ENCODE measurements at regions not wholly inside any gene's neighbourhood (a gene's known extent, or its start where the extent isn't known, plus 50 kb on each side); places are given as distances from the start of the nearest gene placed in this dataset.

DNA sequence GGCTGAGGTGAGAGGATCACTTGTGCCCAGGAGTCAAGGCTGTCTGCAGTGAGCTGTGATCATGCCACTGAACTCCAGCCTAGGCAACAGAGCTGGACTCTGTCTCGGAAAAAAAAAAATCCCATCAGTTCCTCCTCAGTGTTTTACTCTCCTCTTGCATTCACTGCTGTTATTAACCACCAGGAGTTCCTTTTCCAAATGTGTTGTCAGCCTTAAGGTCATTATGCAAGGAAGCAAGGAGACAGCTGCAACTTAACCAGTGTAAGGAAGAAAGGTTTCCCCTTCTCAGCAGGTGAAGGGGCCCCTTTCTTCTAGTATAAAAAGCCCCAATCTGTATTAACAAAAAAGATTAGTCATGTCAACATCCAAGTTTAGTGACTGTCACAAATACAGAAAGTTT, 86.6 kb upstream of the LEP start:
- TF ChIP-seq, protein P1, sequence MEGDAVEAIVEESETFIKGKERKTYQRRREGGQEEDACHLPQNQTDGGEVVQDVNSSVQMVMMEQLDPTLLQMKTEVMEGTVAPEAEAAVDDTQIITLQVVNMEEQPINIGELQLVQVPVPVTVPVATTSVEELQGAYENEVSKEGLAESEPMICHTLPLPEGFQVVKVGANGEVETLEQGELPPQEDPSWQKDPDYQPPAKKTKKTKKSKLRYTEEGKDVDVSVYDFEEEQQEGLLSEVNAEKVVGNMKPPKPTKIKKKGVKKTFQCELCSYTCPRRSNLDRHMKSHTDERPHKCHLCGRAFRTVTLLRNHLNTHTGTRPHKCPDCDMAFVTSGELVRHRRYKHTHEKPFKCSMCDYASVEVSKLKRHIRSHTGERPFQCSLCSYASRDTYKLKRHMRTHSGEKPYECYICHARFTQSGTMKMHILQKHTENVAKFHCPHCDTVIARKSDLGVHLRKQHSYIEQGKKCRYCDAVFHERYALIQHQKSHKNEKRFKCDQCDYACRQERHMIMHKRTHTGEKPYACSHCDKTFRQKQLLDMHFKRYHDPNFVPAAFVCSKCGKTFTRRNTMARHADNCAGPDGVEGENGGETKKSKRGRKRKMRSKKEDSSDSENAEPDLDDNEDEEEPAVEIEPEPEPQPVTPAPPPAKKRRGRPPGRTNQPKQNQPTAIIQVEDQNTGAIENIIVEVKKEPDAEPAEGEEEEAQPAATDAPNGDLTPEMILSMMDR (IDR thresholded peaks at IDR 0.05; ENCODE audit: insufficient read depth, low read depth, low read length), result no peak
- H3K4me3 ChIP-seq (ENCODE audit: low read depth, low read length), result no peak overlapping the region
- no peak for DNase-seq (ENCODE audit: low read depth)

DNA sequence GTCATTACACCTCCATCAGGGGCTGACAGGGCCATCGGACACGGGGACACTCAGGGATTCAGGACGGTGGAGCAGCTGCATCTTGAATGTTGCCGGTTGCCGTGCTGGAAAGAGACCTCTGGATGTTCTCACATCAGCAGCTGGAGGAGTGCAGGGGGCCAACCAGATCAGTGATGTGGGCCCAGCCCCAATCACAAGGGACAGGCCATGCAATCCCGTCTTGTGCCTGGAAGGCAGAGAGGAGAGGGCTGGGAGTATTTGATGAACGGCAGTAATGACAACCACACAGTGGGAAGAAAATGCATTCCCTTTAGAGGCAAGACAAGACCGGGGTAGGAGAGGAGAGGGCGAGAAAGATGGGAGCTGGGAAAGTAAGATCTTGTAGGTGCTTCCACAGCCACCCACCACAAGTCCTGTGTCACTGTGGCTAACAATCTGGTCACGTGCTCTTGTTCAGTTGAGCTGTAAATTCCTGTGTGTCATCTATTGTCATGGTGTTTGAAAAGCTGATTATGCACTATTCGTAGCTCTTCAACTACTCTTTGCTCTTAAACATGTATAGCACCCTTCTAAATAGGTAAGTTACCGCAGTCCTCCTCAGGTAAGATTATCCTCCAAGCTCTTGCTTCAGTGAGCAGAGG, 85.9 kb upstream of the LEP start:
- no peak for DNase-seq (ENCODE audit: low read depth)
- TF ChIP-seq, protein P1 (IDR thresholded peaks at IDR 0.05; ENCODE audit: insufficient read depth, low read depth, low read length), result no peak
- no peak overlapping the region for H3K4me3 ChIP-seq (ENCODE audit: low read depth, low read length)

DNA sequence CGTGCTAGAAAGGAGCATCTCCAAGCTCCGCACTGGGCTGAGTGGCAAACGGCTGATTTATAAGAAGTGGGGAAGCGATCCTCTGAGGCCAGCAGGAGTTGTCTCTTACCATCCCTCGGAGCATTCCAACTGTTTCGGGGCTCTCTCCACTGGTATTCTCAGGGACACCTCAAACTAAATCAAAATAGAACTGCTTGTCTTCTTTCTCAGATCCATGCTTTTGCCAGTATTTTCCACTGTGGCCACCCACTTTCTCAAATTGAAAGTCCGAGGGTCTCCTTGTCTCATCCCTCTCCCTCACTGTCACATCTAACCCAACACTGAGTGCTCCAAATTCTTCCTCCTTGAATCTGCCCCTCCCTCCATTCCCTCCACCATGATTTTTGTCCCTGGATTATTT, 83.2 kb upstream of the LEP start:
- DNase-seq (ENCODE audit: low read depth), result no peak
- no peak overlapping the region for H3K4me3 ChIP-seq (ENCODE audit: low read depth, low read length)
- TF ChIP-seq, protein P1 (IDR thresholded peaks at IDR 0.05; ENCODE audit: insufficient read depth, low read depth, low read length), result no peak

DNA sequence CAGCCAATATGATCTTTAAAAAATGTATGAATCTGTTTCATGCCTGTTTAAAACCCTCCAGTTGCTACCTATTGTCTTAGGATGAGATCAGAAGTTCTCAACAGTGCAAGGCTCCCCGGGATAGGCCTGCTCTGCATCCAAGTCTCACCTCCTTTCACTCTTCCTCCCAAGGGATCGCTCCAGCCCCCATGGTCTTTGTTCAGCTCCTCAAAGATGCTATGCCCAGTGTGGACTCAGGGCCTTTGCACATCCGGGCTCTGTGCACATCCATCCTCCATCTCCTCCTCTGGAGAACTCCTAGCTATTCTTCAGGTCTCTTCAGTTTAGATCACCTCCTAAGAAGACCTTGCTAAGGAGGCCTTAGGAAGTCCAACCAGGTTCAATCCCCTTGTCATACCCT, 82.7 kb upstream of the LEP start:
- TF ChIP-seq, protein P1 (IDR thresholded peaks at IDR 0.05; ENCODE audit: insufficient read depth, low read depth, low read length), result no peak
- no peak for DNase-seq (ENCODE audit: low read depth)

DNA sequence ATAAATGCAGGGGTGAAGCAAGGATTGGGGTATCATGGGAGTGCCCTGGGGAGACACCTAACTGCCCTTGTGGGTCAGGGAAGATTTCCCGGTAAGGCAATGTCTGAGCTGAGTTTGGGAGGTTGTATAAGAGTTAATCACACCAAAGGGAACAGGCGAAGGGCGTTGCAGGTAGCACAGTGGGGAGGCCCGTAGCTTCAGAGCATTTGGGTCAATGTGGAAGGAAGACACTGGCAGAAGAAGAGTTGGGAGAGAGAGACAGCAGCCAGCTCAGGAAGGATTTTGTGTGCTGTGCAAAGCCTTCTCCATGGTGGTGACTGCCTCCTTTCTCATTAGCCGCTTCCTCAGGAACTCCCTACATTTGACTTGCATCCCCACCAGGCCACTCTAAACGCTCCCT, 80.8 kb upstream of the LEP start:
- H3K4me3 ChIP-seq (ENCODE audit: low read depth, low read length), result no peak overlapping the region
- TF ChIP-seq, protein P1 (IDR thresholded peaks at IDR 0.05; ENCODE audit: insufficient read depth, low read depth, low read length), result no peak
- no peak for DNase-seq (ENCODE audit: low read depth)

More for the DNA sequence above, 82.7 kb upstream of the LEP start:
- no peak overlapping the region for H3K4me3 ChIP-seq (ENCODE audit: low read depth, low read length)

DNA sequence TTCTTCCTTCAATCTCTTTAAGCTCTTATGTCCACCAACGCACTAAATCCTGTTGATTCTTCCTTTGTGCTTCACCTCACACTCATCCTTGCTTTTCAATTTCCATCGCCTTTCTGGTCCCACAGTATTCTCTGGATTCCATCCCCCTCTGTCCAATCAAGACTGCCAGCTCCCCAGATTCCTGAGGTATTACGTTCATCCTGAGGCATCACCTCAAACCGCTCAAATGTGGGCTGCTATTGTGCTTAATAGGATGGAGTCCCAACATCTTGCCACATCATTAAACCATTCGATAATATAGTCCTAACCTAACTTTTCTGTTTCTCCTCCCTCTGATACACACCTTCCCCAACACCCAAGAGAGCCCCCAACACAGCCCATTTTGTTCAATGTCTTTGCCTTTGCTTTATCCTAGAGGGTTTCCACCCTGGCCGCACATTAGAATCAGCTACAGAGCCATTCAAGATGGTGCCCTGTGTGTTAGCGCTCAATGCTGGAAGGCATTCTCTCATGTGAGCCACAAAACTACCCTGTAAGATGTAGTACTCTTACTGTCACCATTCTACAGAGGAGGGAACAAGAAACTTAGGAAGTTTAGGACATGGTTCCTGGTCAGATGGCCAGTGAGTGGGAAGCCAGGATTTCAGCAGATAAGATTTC, 79.5 kb upstream of the LEP start:
- TF ChIP-seq, protein P1 (IDR thresholded peaks at IDR 0.05; ENCODE audit: insufficient read depth, low read depth, low read length), result no peak
- H3K4me3 ChIP-seq (ENCODE audit: low read depth, low read length), result no peak overlapping the region
- no peak for DNase-seq (ENCODE audit: low read depth)
